HS-5 (cell line): ENCODE measurements at regions not wholly inside any gene's neighbourhood (a gene's known extent, or its start where the extent isn't known, plus 50 kb on each side); places are given as distances from the start of the nearest gene placed in this dataset.
"Not testable (repeated sequence)": the region's sequence is repeated elsewhere in the genome, so short reads cannot be mapped to it uniquely, and the experiment has no call there.

Experiments used
- DNase-seq: peaks from one replicate; pipeline ENCODE4 v3.0.0-alpha.2; 2012; ENCODE audit warnings: low read depth

- no peak for DNase-seq
Observed at GRCh38 chr3:159657629-159658028, 331.0 kb upstream of the IL12A start.

GRCh38 chr3:159660326-159660725 is 328.3 kb upstream of the IL12A start:
- DNase-seq = no peak

DNA sequence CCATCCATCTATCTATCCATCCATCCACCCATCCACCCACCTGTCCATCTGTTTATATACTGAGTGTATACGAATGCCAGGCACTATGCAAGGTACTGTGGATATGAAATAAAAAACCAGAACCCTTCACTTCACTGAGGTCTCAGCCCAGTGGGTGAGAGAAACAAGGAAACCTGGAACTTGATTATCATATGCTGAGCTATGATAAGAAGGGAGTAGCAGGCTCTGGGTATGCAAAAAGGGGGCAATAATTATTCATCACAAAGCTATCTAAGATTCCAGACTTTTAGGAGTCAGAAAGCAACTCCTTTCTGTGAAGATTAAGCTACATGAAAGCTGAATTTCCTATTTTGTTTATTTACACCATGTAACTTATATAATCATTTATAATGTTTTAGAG is 327.7 kb upstream of the IL12A start:
- no peak for DNase-seq

- no peak for DNase-seq
Observed at GRCh38 chr3:159662549-159662948, 326.1 kb upstream of the IL12A start.

GRCh38 chr3:159664006-159664405 is 324.6 kb upstream of the IL12A start:
- no peak for DNase-seq

- DNase-seq = no peak
Observed at GRCh38 chr3:159664653-159665052, 324.0 kb upstream of the IL12A start.

GRCh38 chr3:159667261-159667660 is 321.4 kb upstream of the IL12A start:
- DNase-seq = no peak

DNA sequence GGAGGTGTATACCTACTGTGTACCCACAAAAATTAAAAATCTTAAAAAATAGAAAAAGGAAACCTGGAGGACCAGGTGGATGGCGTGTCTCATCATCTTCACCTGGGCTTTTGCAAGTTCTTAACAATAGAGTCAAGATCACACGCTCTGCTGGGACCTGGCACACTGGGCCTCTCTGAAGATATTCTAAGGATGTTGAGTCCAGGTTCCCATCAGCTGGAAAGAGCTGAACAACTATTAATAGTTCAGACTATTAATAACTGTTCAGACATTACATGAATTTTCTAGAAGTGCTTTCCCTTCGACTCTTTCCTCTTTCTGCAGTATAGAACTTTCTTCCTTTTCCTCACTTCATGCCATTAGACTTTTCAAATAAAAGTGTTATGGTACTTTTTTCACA is 320.2 kb upstream of the IL12A start:
- DNase-seq = no peak

- DNase-seq = peak; percentile 11
Observed at GRCh38 chr3:159668990-159669476, 319.6 kb upstream of the IL12A start.

DNA sequence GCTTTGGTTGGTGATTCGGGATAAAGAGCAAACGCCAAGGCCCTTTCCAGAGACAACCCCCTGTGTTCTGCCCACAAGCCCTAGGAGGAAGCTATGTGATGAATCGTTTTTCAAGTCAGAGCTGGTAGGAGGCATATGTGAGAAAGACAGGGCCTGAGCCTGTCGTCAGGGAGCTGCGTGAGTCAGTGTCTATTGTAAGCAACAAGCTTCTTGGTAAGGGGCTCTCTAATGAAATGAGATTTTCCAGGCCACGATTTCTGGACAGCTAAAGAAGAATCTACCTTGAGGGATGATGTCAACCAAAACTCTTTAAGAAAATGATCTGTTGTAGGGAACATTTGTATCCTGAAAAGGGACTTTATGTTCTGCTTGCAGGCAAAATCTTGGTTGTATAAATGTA is 318.9 kb upstream of the IL12A start:
- no peak for DNase-seq

- DNase-seq = no peak
Observed at GRCh38 chr3:159672728-159673688, 315.6 kb upstream of the IL12A start.

DNA sequence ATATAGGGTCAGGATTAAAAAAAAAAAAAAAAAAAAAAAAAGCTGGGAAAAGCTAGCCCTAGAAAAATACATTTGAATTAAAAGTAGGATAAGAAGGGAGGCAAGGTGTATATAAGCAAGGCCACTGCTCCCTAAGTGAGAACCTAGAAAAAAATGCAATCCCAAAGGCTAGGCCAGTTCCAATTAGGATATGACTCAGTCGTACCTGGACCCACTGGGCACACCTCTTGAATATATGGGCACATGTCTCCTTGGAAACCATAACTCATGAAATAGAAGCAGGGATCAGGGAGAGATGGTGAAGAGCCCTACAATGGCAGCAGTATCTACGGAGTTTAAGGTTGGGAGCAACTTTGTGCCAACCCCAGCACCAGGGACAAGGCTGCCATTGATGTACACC is 314.1 kb upstream of the IL12A start:
- DNase-seq = no peak

GRCh38 chr3:159675285-159675684 is 313.4 kb upstream of the IL12A start:
- no peak for DNase-seq

DNA sequence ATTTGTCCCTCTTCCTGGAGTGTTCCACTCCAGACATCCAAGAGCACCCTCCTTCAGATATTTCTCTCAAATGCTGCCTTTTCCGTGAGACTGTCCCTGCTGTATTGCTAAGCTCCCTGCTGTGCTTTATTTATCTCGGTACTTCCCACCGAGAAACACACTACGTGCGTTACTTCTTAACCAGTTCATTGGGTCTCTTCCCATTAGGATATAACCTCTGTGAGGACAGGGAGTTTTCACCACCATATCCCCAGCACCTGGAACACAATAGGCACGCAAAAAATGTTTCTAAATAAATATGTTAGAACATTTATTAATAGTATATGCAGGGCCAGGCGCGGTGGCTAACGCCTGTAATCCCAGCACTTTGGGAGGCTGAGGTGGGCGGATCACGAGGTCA is 308.7 kb upstream of the IL12A start:
- DNase-seq = no peak

GRCh38 chr3:159681717-159682116 is 306.9 kb upstream of the IL12A start:
- not testable (repeated sequence) for DNase-seq

GRCh38 chr3:159685801-159686200 is 302.8 kb upstream of the IL12A start:
- DNase-seq = no peak

- DNase-seq = no peak
Observed at GRCh38 chr3:159693226-159693625, 295.4 kb upstream of the IL12A start.

- DNase-seq = peak; percentile 76
Observed at GRCh38 chr3:159711560-159712333, 276.9 kb upstream of the IL12A start.

- DNase-seq = no peak
Observed at GRCh38 chr3:159721324-159721723, 267.3 kb upstream of the IL12A start.

DNA sequence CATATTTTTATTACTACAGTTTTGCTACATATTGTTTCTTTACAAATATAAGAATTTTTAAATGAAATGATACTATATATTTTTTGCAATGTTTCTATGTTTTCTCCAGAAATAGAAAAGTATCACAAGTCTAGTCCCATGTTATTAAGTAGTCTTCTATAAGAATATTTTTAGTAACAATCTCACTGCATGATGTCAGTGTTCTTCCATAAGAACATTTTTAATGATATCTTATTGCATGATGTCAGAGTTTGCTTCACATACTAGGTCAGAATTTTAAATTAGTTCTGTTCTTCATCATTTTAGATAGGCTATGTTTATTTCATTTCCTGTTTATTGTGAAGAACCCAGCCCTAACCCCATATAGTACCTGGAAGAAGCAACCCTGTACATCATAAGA is 265.3 kb upstream of the IL12A start:
- no peak for DNase-seq

GRCh38 chr3:159724627-159725026 is 264.0 kb upstream of the IL12A start:
- no peak for DNase-seq

- DNase-seq = peak; percentile 56
Observed at GRCh38 chr3:159726231-159726964, 262.2 kb upstream of the IL12A start.
